ENCODE measurements at regions not wholly inside any gene's neighbourhood (a gene's known extent, or its start where the extent isn't known, plus 50 kb on each side); places are given as distances from the start of the nearest gene placed in this dataset.
"Not testable (repeated sequence)": the region's sequence is repeated elsewhere in the genome, so short reads cannot be mapped to it uniquely, and the experiment has no call there.

DNA sequence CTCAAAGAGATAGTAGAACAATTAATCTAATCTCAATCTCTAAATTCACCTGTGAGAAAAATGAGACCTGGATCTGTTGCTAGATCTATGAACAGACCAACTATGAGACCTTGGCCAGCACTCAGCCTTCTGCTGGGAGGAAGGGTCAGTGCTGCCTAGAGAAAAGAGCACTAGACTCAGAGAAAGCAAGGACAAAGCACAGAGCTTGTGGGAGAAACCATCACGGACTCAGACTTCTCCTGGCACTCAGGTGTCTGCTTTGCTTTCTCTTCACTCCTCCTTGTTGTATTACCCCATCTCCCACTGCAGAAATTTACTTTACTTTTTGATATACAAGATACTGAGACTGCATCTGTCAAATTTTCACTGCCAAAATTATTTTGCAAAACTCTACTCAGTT is 890.0 kb upstream of the NUDT12 start:
- Histone ChIP-seq H3T11ph (ENCODE audit: low read length) (peak overlapping the region; percentile 71), H3K56ac (ENCODE audit: insufficient read length, low read depth, low read length) (no peak overlapping the region), H3K23ac (ENCODE audit: insufficient read length, low read depth, low read length) (no peak overlapping the region), H2AFZ (ENCODE audit: low read length) (peak overlapping the region; percentile 26), H3K27ac (ENCODE audit: insufficient read length, low read depth, low read length) (peak overlapping the region; percentile 50), H2BK12ac (ENCODE audit: insufficient read length, low read depth, low read length) (no peak overlapping the region), H4K20me1 (ENCODE audit: control insufficient read depth, insufficient read depth, insufficient read length) (no peaks in the 10 kb centered on the region), H4K8ac (replicated peaks; ENCODE audit: insufficient read length, low read depth, low read length) (no peak overlapping the region), H2BK5ac (ENCODE audit: insufficient read length, low read length) (no peak overlapping the region), H3K4me1 (ENCODE audit: insufficient read depth, low read length) (no peaks in the 10 kb centered on the region), H3K79me1 (ENCODE audit: insufficient read depth, low read depth, low read length, poor library complexity, severe bottlenecking) (no peaks in the 10 kb centered on the region), H3K14ac (ENCODE audit: insufficient read depth, low read length) (peak overlapping the region; percentile 83; the same call in 1 of the 2 replicates), H3K18ac (ENCODE audit: insufficient read length, low read depth, low read length) (peak overlapping the region; percentile 99), H2BK120ac (ENCODE audit: low read depth, low read length, poor library complexity, severe bottlenecking) (peak overlapping the region; percentile 10), H3K9ac (ENCODE audit: extremely low read depth, insufficient read length, low read length) (peak overlapping the region; percentile 64), H2BK20ac (ENCODE audit: low read depth, low read length, poor library complexity, severe bottlenecking) (no peak overlapping the region), H2AK5ac (ENCODE audit: insufficient read length, low read length) (no peak overlapping the region), H3K79me2 (ENCODE audit: insufficient read depth, low read length) (no peaks in the 10 kb centered on the region), H3K23me2 (ENCODE audit: insufficient read length, low read depth, low read length, poor library complexity, severe bottlenecking) (no peaks in the 10 kb centered on the region), H3K9me3 (ENCODE audit: control insufficient read depth, low read depth, low read length) (no peaks in the 10 kb centered on the region), H4K91ac (ENCODE audit: insufficient read length, low read depth, low read length) (peak overlapping the region; percentile 6), H3K4ac (ENCODE audit: low read depth, low read length) (no peak overlapping the region), H2BK15ac (ENCODE audit: low read depth, low read length) (no peak overlapping the region), H3K27me3 (ENCODE audit: insufficient read depth, low read length) (no peaks in the 10 kb centered on the region), H4K5ac (ENCODE audit: insufficient read length, low read depth, low read length) (peak overlapping the region; percentile 59), H3K4me2 (ENCODE audit: insufficient read depth, insufficient read length, low read length) (peak overlapping the region; percentile 19)
- Mint-ChIP-seq H3K36me3 (ENCODE audit: insufficient read depth in 1 of 3, low read depth in 3 of 3) (peaks cover 1 to 8% (median 6%) of the 10 kb centered on the region in 3 experiments; a peak in 6 of 7 replicates), H3K9me3 (peaks cover 5 to 6% of the 10 kb centered on the region in 2 experiments; a peak in 3 of 5 replicates), H3K4me3 (peak overlapping the region in 1 of 2 experiments; percentile 74; a peak in 2 of 5 replicates), H3K27me3 (ENCODE audit: low read depth) (no peaks in the 10 kb centered on the region), H3K27ac (peak overlapping the region; percentile 45 to 99 (median 91); a peak in 3 of 7 replicates), H3K4me1 (peaks cover 9% of the 10 kb centered on the region in 2 experiments; a peak in 3 of 4 replicates)
- WGBS (ENCODE audit: extremely low coverage, insufficient read length, low lambda C conversion rate) = no CpG with 5 or more reads among the region's 1 CpG
- DNase-seq = no peak
- TF ChIP-seq CTCF (conservative IDR thresholded peaks at IDR 0.05) = no peak

GRCh38 chr5:104451911-104452310 is 889.3 kb upstream of the NUDT12 start:
- H3K9ac ChIP-seq (ENCODE audit: extremely low read depth, insufficient read length, low read length) = peak overlapping the region; percentile 64
- H3K4me1 ChIP-seq (ENCODE audit: insufficient read depth, low read length); H3K9me3 ChIP-seq (ENCODE audit: control insufficient read depth, low read depth, low read length); H3K36me3 Mint-ChIP-seq (ENCODE audit: insufficient read depth in 1 of 3, low read depth in 3 of 3); H3K23me2 ChIP-seq (ENCODE audit: insufficient read length, low read depth, low read length, poor library complexity, severe bottlenecking); H2AK5ac ChIP-seq (ENCODE audit: insufficient read length, low read length); H2BK120ac ChIP-seq (ENCODE audit: low read depth, low read length, poor library complexity, severe bottlenecking); H3K9me3 Mint-ChIP-seq; H2BK12ac ChIP-seq (ENCODE audit: insufficient read length, low read depth, low read length); H3T11ph ChIP-seq (ENCODE audit: low read length); H3K79me2 ChIP-seq (ENCODE audit: insufficient read depth, low read length); H3K79me1 ChIP-seq (ENCODE audit: insufficient read depth, low read depth, low read length, poor library complexity, severe bottlenecking); H2AFZ ChIP-seq (ENCODE audit: low read length); H2BK20ac ChIP-seq (ENCODE audit: low read depth, low read length, poor library complexity, severe bottlenecking); H4K20me1 ChIP-seq (ENCODE audit: control insufficient read depth, insufficient read depth, insufficient read length); H3K56ac ChIP-seq (ENCODE audit: insufficient read length, low read depth, low read length); H3K4ac ChIP-seq (ENCODE audit: low read depth, low read length); H2BK5ac ChIP-seq (ENCODE audit: insufficient read length, low read length); H3K4me1 Mint-ChIP-seq; H4K8ac ChIP-seq (replicated peaks; ENCODE audit: insufficient read length, low read depth, low read length); H3K23ac ChIP-seq (ENCODE audit: insufficient read length, low read depth, low read length); H2BK15ac ChIP-seq (ENCODE audit: low read depth, low read length); H3K27me3 Mint-ChIP-seq (ENCODE audit: low read depth); H3K4me2 ChIP-seq (ENCODE audit: insufficient read depth, insufficient read length, low read length); H3K27me3 ChIP-seq (ENCODE audit: insufficient read depth, low read length): not testable (repeated sequence)
- peak overlapping the region; percentile 39 for H3K18ac ChIP-seq (ENCODE audit: insufficient read length, low read depth, low read length)
- H3K27ac ChIP-seq (ENCODE audit: insufficient read length, low read depth, low read length) = peak overlapping the region; percentile 50
- peak overlapping the region; percentile 97 for H4K5ac ChIP-seq (ENCODE audit: insufficient read length, low read depth, low read length)
- peak; percentile 31 for DNase-seq
- H4K91ac ChIP-seq (ENCODE audit: insufficient read length, low read depth, low read length) = peak overlapping the region; percentile 6
- no CpG with 5 or more reads among the region's 28 CpGs for WGBS (ENCODE audit: extremely low coverage, insufficient read length, low lambda C conversion rate)
- H3K14ac ChIP-seq (ENCODE audit: insufficient read depth, low read length) = peak overlapping the region; percentile 69
- Mint-ChIP-seq H3K27ac (peak overlapping the region in 2 of 3 experiments; percentile 91 to 99; a peak in 4 of 7 replicates), H3K4me3 (peak overlapping the region in 1 of 2 experiments; percentile 74; a peak in 2 of 5 replicates)
